Gastrocnemius medialis (tissue), 4 donors: ENCODE measurements at regions not wholly inside any gene's neighbourhood (a gene's known extent, or its start where the extent isn't known, plus 50 kb on each side); places are given as distances from the start of the nearest gene placed in this dataset.

Experiments used
- ATAC-seq, 2 donors: fragments of 150-250 bp; one replicate each; pipeline ENCODE4 v1.9.1; 2016
- DNase-seq, 2 donors: peaks; one replicate each; pipeline ENCODE4 v3.0.0-alpha.2; 2019
- H3K27ac ChIP-seq, 4 donors: fragments of 200-600 bp; sonication (generic); 1 replicate in 1 of 4; 2 replicates in 3 of 4; pipeline ENCODE4 v1.5.1; 2016 to 2018; ENCODE audit warnings: mild to moderate bottlenecking in 2 of 4, moderate library complexity in 1 of 4
- H3K27me3 ChIP-seq, 3 donors: fragments of 200-600 bp; sonication (generic) in 2 of 3; 1 replicate in 1 of 3; 2 replicates in 2 of 3; pipeline versions ENCODE4 v1.5.1 to v1.6.0; 2016 to 2019; ENCODE audit warnings: mild to moderate bottlenecking in 1 of 3, moderate library complexity in 1 of 3
- H3K36me3 ChIP-seq, 2 donors: fragments of 200-600 bp; sonication (generic) in 1 of 2; one replicate each; pipeline ENCODE4 v1.5.1; 2017 to 2018
- H3K4me1 ChIP-seq, 2 donors: fragments of 200-600 bp; sonication (generic) in 1 of 2; one replicate each; pipeline ENCODE4 v1.5.1; 2016 to 2017; ENCODE audit warnings: mild to moderate bottlenecking in 2 of 2
- H3K4me3 ChIP-seq, 4 donors: fragments of 200-600 bp; sonication (generic) in 3 of 4; 1 replicate in 1 of 4; 2 replicates in 3 of 4; pipeline ENCODE4 v1.5.1; 2016 to 2019; ENCODE audit warnings: mild to moderate bottlenecking in 2 of 4
- H3K9me3 ChIP-seq, 3 donors: fragments of 200-600 bp; sonication (generic) in 2 of 3; 1 replicate in 1 of 3; 2 replicates in 2 of 3; pipeline ENCODE4 v1.5.1; 2016 to 2019
- POLR2A ChIP-seq, 2 donors: fragments of 450-650 bp; IDR thresholded peaks; one replicate each; pipeline ENCODE4 v1.6.1; 2017; ENCODE audit warnings: antibody characterized with exemption in 2 of 2, mild to moderate bottlenecking in 2 of 2, moderate library complexity in 2 of 2
- in situ Hi-C, 4 donors: fragments of 200-750 bp; cut with MboI; loops; one replicate each; pipeline versions ENCODE4 v1.15.0 to v1.8.0; 2017; ENCODE audit warnings: low sequenced_read_pairs in 4 of 4
- intact Hi-C: fragments of 100-400 bp; cut with DNase I; formaldehyde crosslinking; loops from one replicate; pipeline ENCODE4 v1.15.1; 2023; ENCODE audit warnings: low total_unique reads
- TF ChIP-seq, protein P1 (sequence below), 5 experiments: fragments of 450-650 bp in 3 of 5; fragments of 200-600 bp in 2 of 5; sonication (generic) in 2 of 5; IDR thresholded peaks in 4 of 5; conservative IDR thresholded peaks in 1 of 5; 1 replicate in 4 of 5; 2 replicates in 1 of 5; pipeline ENCODE4 v1.5.1; 2016 to 2019; ENCODE audit warnings: antibody characterized with exemption in 5 of 5, mild to moderate bottlenecking in 3 of 5, moderate library complexity in 3 of 5

DNA sequence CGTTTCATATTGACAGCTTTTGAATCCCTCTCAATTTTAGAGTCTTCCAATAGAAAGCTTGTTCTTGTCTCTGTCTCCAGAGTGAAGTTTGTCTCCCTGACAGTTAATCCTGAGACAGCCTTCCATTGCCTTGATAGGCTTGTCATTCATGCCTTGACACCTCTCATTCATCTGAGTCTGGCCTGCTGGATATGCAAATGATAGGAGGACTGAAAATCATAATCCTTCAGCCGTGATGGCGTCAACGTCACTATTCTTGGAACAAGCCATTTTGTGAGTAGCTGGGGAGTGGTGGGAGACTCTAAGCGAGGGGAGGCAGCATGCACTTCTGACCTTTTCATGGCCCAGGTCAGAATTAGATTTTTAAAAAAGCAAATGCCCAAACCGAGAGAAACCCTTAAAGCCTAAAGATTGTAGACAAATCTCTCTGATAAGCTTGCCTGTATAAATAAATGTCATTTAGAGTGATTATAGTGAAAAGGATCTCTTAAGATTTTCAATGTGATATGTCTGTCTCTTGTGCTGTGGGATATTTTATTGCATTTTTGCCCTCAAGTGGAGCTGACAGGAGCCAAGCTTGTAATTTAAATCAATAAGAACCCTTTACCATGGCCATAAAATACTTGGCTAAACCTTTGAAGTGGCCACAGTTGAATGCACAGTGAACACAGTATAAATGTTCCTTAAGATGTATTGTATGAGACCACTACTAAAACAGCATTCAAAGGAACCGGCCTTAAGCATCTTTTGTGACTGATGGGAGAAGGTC is 148.8 kb downstream of the SNX10 start:
- intact Hi-C loops (no loop called here), in situ Hi-C loops (no loop called here)
- TF ChIP-seq, protein P1, sequence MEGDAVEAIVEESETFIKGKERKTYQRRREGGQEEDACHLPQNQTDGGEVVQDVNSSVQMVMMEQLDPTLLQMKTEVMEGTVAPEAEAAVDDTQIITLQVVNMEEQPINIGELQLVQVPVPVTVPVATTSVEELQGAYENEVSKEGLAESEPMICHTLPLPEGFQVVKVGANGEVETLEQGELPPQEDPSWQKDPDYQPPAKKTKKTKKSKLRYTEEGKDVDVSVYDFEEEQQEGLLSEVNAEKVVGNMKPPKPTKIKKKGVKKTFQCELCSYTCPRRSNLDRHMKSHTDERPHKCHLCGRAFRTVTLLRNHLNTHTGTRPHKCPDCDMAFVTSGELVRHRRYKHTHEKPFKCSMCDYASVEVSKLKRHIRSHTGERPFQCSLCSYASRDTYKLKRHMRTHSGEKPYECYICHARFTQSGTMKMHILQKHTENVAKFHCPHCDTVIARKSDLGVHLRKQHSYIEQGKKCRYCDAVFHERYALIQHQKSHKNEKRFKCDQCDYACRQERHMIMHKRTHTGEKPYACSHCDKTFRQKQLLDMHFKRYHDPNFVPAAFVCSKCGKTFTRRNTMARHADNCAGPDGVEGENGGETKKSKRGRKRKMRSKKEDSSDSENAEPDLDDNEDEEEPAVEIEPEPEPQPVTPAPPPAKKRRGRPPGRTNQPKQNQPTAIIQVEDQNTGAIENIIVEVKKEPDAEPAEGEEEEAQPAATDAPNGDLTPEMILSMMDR (IDR thresholded peaks at IDR 0.05 in 4 of 5, conservative IDR thresholded peaks at IDR 0.05 in 1 of 5): no peak
- TF ChIP-seq POLR2A (IDR thresholded peaks at IDR 0.05): no peak
- no peaks in the 10 kb centered on the region for H3K36me3 ChIP-seq
- no peaks in the 10 kb centered on the region for H3K4me1 ChIP-seq
- no peak for ATAC-seq
- no peak for DNase-seq
- H3K27me3 ChIP-seq: no peaks in the 10 kb centered on the region
- H3K27ac ChIP-seq: no peak overlapping the region
- H3K4me3 ChIP-seq: no peak overlapping the region
- no peaks in the 10 kb centered on the region for H3K9me3 ChIP-seq

DNA sequence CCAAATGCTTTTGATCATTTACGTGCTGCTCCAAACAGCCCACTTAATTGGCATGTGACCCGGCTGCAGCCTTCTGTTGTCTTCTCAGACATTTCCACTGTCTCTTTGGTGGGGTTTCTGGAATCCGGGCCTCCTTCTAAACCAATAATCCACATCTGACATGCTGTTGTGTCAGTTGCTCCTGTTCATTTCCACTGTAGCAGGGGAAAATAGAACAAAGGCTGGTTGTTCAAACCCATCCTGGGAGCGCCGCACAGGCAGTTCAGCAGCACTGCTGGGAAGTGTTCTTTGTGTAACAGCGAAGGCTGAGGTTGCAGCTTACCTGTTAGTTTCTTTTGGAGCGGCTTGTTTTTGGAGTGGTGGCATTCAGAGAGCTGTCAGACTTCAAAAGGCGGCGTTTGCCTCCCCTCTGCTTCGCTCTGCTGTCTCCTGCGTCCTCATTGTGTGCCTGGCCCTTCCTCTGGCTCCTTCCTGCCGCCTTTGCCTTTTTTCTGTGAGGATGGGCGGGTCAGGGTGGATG is 149.4 kb downstream of the SNX10 start:
- Histone ChIP-seq H3K27me3 (no peaks in the 10 kb centered on the region), H3K9me3 (no peaks in the 10 kb centered on the region), H3K36me3 (no peaks in the 10 kb centered on the region), H3K4me1 (no peaks in the 10 kb centered on the region), H3K27ac (no peak overlapping the region), H3K4me3 (no peak overlapping the region)
- no peak for TF ChIP-seq POLR2A (IDR thresholded peaks at IDR 0.05)
- TF ChIP-seq, protein P1 (IDR thresholded peaks at IDR 0.05 in 4 of 5, conservative IDR thresholded peaks at IDR 0.05 in 1 of 5): no peak
- ATAC-seq: no peak
- in situ Hi-C loops (no loop called here), intact Hi-C loops (no loop called here)
- no peak for DNase-seq

- TF ChIP-seq, protein P1 (IDR thresholded peaks at IDR 0.05 in 4 of 5, conservative IDR thresholded peaks at IDR 0.05 in 1 of 5): no peak
- no peak for TF ChIP-seq POLR2A (IDR thresholded peaks at IDR 0.05)
- H3K36me3 ChIP-seq: no peaks in the 10 kb centered on the region
- no peaks in the 10 kb centered on the region for H3K4me1 ChIP-seq
- in situ Hi-C loops (no loop called here), intact Hi-C loops (no loop called here)
- no peak for ATAC-seq
- no peaks in the 10 kb centered on the region for H3K9me3 ChIP-seq
- H3K27me3 ChIP-seq: no peaks in the 10 kb centered on the region
- H3K27ac ChIP-seq: no peak overlapping the region
- no peak overlapping the region for H3K4me3 ChIP-seq
- no peak for DNase-seq
Measured at GRCh38 chr7:26441611-26442277, 150.1 kb downstream of the SNX10 start.

- DNase-seq (no peak), ATAC-seq (no peak)
- TF ChIP-seq, protein P1 (IDR thresholded peaks at IDR 0.05 in 4 of 5, conservative IDR thresholded peaks at IDR 0.05 in 1 of 5): no peak
- no peak for TF ChIP-seq POLR2A (IDR thresholded peaks at IDR 0.05)
- H3K4me3 ChIP-seq: no peak overlapping the region
- in situ Hi-C loops: no loop called here
- no peaks in the 10 kb centered on the region for H3K4me1 ChIP-seq
- intact Hi-C loops: no loop called here
- no peak overlapping the region for H3K27ac ChIP-seq
- no peaks in the 10 kb centered on the region for H3K36me3 ChIP-seq
- no peaks in the 10 kb centered on the region for H3K27me3 ChIP-seq
- H3K9me3 ChIP-seq: no peaks in the 10 kb centered on the region
Measured at GRCh38 chr7:26443006-26443405, 151.3 kb downstream of the SNX10 start.
